Colonic mucosa (tissue), 4 donors: ENCODE measurements at regions not wholly inside any gene's neighbourhood (a gene's known extent, or its start where the extent isn't known, plus 50 kb on each side); places are given as distances from the start of the nearest gene placed in this dataset.
"Not testable (repeated sequence)": the region's sequence is repeated elsewhere in the genome, so short reads cannot be mapped to it uniquely, and the experiment has no call there.

Source experiments
- DNase-seq: peaks from one replicate; pipeline ENCODE4 v3.0.0-alpha.2; 2020
- H3K27ac ChIP-seq: fragments of 200-600 bp; one replicate; pipeline ENCODE4 v1.8.0; 2021
- H3K27me3 ChIP-seq: fragments of 200-600 bp; one replicate; pipeline ENCODE4 v1.8.0; 2021
- H3K36me3 ChIP-seq: fragments of 200-600 bp; one replicate; pipeline ENCODE4 v1.8.0; 2021
- H3K4me1 ChIP-seq: fragments of 200-600 bp; one replicate; pipeline ENCODE4 v1.8.0; 2021; ENCODE audit warnings: mild to moderate bottlenecking
- H3K4me3 ChIP-seq: fragments of 200-600 bp; one replicate; pipeline ENCODE4 v1.8.0; 2021
- H3K9ac ChIP-seq, 2 donors: one replicate each; pipeline ENCODE4 v1.7.0; 2013; ENCODE audit warnings: control low read depth in 2 of 2, low read depth in 2 of 2, low read length in 2 of 2
- H3K9me3 ChIP-seq: fragments of 200-600 bp; one replicate; pipeline ENCODE4 v1.8.0; 2021
- intact Hi-C: fragments of 100-400 bp; cut with DNase I; formaldehyde crosslinking; loops from one replicate; pipeline ENCODE4 v1.14.1; 2022
- TF ChIP-seq, protein P1 (sequence below): fragments of 200-600 bp; IDR thresholded peaks from one replicate; pipeline ENCODE4 v1.8.0; 2022; ENCODE audit warnings: antibody characterized with exemption, mild to moderate bottlenecking
- donor health status: healthy.
- donor health status: DM: no; HTN: no; CAD: no.
- donor health status: DM: no; HTN: no; CAD: no.

DNA sequence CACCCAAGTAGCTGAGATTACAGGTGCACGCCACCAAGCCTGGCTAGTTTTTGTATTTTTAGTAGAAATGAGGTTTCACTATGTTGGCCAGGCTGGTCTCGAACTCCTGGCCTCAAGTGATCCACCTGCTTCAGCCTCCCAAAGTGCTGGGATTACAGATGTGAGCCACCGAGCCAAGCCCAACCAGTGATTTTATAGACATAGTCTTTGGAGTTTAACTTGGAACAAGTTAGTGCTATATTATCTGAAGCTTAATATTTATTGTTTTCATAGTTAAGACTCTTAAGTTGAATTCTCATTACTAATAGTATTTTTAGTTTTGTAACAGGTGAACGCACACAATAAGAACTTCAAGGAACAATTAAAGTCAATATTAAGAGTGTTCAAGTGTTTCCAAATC lies 122.1 kb downstream of the SPAG6 start:
- DNase-seq, H3K27me3 ChIP-seq, H3K36me3 ChIP-seq, H3K9ac ChIP-seq, H3K27ac ChIP-seq, H3K4me3 ChIP-seq, H3K4me1 ChIP-seq, intact Hi-C loops, H3K9me3 ChIP-seq: not testable (repeated sequence)

DNA sequence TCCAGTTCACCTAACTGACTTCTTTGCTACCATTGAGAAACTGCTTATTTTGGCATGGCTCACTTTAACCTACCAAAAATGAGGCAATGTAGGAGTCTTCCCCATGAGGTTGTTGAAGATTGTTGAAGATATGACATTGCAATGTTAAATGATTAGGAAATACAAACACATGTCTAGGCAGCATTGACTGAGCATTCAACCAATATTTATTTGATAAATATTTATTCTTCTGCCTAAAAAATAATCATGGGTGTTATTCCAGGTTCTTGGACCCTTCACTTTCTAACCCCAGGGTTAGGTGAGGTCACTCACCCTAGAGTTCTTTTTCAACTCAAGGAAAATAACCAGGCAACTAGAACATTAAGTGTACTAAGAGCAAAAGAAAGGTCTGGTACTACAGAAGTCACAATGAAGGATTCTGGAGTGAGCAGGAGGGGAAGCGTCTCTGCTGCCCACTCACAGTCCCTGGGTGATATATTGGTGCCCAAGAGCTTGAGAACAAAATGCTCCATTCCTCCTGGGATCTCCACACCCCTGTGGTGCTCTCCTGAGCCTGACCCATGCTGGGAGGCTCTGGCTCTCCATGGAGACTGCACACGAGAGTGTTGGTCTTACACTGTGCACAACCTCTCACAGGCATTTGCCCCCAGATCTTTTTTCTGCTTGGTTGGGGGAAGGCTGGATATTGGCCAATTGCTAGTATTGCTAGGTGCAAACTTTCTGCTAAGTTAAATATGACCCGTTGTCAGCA lies 123.4 kb downstream of the SPAG6 start:
- H3K4me1 ChIP-seq = no peaks in the 10 kb centered on the region
- peaks cover 6% of the 10 kb centered on the region for H3K27me3 ChIP-seq
- no peak for DNase-seq
- H3K36me3 ChIP-seq = no peaks in the 10 kb centered on the region
- H3K9me3 ChIP-seq = no peaks in the 10 kb centered on the region
- no peak overlapping the region for H3K27ac ChIP-seq
- H3K9ac ChIP-seq = no peak overlapping the region
- intact Hi-C loops = no loop called here
- TF ChIP-seq, protein P1, sequence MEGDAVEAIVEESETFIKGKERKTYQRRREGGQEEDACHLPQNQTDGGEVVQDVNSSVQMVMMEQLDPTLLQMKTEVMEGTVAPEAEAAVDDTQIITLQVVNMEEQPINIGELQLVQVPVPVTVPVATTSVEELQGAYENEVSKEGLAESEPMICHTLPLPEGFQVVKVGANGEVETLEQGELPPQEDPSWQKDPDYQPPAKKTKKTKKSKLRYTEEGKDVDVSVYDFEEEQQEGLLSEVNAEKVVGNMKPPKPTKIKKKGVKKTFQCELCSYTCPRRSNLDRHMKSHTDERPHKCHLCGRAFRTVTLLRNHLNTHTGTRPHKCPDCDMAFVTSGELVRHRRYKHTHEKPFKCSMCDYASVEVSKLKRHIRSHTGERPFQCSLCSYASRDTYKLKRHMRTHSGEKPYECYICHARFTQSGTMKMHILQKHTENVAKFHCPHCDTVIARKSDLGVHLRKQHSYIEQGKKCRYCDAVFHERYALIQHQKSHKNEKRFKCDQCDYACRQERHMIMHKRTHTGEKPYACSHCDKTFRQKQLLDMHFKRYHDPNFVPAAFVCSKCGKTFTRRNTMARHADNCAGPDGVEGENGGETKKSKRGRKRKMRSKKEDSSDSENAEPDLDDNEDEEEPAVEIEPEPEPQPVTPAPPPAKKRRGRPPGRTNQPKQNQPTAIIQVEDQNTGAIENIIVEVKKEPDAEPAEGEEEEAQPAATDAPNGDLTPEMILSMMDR = no peak
- H3K4me3 ChIP-seq = no peak overlapping the region

DNA sequence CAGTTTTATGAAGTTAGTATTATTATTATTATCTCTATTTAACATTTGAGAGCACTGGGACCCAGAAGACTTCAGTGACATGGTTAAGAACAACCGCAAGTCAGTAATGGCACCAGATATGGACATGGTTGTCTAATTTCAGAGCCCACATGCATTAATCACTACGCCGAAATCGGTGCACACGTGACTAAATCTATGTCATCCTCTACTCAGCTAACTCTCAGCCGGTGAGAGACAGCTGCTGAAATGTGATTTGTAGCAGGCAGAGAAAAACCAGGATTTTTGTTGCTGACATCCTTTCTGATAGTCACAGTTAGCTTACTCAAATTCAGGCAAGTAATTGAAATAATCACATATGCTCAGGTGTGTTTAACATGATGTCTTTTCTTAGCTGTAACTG lies 127.7 kb downstream of the SPAG6 start:
- H3K4me1 ChIP-seq = peaks cover 15% of the 10 kb centered on the region
- no peak overlapping the region for H3K9ac ChIP-seq
- TF ChIP-seq, protein P1 = no peak
- H3K4me3 ChIP-seq = no peak overlapping the region
- H3K9me3 ChIP-seq = no peaks in the 10 kb centered on the region
- intact Hi-C loops = no loop called here
- peaks cover 44% of the 10 kb centered on the region for H3K27me3 ChIP-seq
- H3K36me3 ChIP-seq = no peaks in the 10 kb centered on the region
- DNase-seq = no peak
- H3K27ac ChIP-seq = no peak overlapping the region

DNA sequence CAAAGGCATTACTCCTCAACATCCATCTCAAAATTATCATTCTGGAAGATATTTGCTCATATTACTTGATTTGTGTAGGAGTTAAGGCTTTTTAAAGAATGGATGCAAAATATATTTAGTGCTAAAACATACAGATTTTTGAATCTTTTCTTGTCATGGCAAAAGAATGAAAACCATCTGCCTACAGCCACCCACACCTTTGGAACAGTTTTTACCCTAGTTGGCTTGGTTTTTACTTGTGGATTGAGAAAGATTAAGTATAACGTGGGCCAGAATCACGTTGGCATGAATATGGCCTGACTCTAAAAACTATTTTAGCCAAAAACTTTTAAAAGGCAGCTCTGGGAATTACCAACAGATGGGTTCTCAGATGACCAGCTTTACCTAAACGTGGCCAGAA lies 128.2 kb downstream of the SPAG6 start:
- DNase-seq = no peak
- Histone ChIP-seq H3K27ac (no peak overlapping the region), H3K36me3 (no peaks in the 10 kb centered on the region), H3K4me1 (peaks cover 15% of the 10 kb centered on the region), H3K27me3 (peaks cover 47% of the 10 kb centered on the region), H3K9me3 (no peaks in the 10 kb centered on the region), H3K4me3 (no peak overlapping the region), H3K9ac (no peak overlapping the region)
- TF ChIP-seq, protein P1 = no peak
- intact Hi-C loops = no loop called here

DNA sequence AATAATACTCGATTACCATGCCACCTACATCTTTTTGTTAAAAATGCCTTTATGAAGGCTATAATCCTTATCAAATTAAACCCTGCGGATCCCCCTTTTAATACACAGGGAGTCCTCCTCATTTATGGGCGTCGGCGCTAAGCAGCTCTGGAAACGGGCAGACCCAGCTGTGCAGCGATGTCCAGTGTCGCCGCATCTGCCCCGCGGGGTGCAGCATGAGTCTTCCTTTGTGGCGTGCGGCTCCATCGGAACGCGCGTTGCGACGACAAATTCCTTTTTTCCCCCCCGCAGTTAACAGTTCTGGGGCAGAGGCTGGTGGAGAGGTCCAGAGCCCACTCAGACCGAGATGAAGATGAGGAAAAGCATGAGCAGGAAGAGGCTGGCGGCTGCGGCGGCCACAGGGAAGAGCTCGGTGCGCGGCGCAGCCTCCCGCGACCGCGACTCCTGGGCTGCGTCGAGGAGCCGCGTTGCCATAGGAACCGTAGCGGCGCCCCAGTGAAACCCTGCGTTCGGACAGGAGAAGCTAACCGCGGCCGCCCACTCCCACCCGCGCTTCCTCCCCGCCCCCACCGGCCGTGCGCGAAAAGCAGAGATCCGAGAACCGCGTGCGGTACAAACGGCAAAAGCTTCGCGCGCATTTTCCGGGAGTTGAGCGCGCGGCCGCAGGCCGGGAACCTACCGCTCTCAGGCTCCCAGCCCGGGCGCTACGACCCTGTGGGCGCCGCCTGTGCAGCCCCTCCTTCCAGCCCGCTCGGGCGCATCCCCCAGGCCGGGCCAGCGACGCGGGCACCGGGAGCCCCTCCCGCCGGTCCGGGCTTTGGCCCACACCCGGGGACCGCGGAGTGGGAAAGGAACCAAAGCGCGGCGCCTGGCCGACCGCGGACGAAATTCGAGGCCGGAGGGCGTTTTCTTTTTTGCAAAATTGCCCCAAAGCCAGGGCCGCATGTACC lies 130.6 kb downstream of the SPAG6 start:
- H3K9me3 ChIP-seq = no peaks in the 10 kb centered on the region
- intact Hi-C loops = no loop called here
- H3K36me3 ChIP-seq = no peaks in the 10 kb centered on the region
- H3K27me3 ChIP-seq = peaks cover 47% of the 10 kb centered on the region
- H3K4me1 ChIP-seq = peaks cover 15% of the 10 kb centered on the region
- no peak for DNase-seq
- H3K27ac ChIP-seq = no peak overlapping the region
- H3K9ac ChIP-seq = no peak overlapping the region
- peak overlapping the region; percentile 35 for H3K4me3 ChIP-seq
- TF ChIP-seq, protein P1 = no peak
